RCC 7860 (cell line): ENCODE measurements at regions not wholly inside any gene's neighbourhood (a gene's known extent, or its start where the extent isn't known, plus 50 kb on each side); places are given as distances from the start of the nearest gene placed in this dataset.
"Not testable (repeated sequence)": the region's sequence is repeated elsewhere in the genome, so short reads cannot be mapped to it uniquely, and the experiment has no call there.

Experiments
- DNase-seq: peaks from one replicate; pipeline ENCODE4 v3.0.0-alpha.2; 2015; ENCODE audit warnings: low spot score
- FAIRE-seq: peaks from 2 replicates; lab custom pipeline; 2012; peaks lifted over from hg19 to GRCh38; lab: Jason Lieb, UNC

GRCh38 chr3:81375921-81376320 is 385.5 kb downstream of the GBE1 start:
- DNase-seq (no peak), FAIRE-seq (no peak)

GRCh38 chr3:81364411-81364810 is 397.0 kb downstream of the GBE1 start:
- DNase-seq = no peak
- FAIRE-seq = no peak

GRCh38 chr3:81363816-81364215 is 397.6 kb downstream of the GBE1 start:
- FAIRE-seq (no peak), DNase-seq (no peak)

DNA sequence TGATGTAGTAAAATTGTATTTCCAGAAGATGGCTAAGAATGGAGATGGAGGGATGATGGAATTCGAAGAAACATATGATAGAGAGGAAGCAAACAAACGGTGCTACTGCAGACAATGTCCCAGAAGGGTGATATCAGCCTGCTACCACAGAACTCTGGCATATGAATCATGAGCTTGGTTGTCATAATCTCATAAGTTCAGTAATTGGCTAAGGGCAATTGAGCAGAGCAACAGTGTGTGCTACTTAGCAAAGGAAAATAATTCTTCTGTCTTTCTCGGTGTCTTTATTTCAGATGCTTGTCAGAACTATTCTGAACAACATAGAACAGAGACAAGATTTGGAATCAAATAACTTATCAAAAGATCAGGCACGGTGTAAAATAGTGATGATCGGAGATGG is 407.3 kb downstream of the GBE1 start:
- DNase-seq (no peak), FAIRE-seq (no peak)

DNA sequence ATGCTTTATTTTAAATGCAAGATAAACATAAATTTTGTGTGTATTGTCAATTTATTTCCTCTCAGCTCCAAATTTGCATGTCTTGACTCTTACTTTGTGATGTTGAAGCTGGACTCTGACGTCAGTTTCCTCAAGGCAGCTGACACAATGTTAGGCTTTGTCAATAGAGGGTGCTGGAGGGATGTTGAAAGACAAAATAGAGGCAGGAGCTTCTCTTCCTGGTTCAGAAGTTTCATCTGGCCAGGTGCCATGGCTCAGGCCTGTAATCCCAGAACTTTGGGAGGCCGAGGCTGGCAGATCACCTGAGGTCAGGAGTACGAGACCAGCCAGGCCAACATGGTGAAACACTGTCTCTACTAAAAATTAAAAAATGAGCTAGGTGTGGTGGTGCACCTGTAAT is 408.6 kb downstream of the GBE1 start:
- FAIRE-seq (no peak), DNase-seq (no peak)

GRCh38 chr3:81349816-81350340 is 411.6 kb downstream of the GBE1 start:
- FAIRE-seq = no peak
- DNase-seq = no peak

- DNase-seq = peak; percentile 35
- peak; percentile 69 for FAIRE-seq
Observed at GRCh38 chr3:81339040-81339845, 422.2 kb downstream of the GBE1 start.

GRCh38 chr3:81336470-81336869 is 425.0 kb downstream of the GBE1 start:
- no peak for FAIRE-seq
- no peak for DNase-seq

DNA sequence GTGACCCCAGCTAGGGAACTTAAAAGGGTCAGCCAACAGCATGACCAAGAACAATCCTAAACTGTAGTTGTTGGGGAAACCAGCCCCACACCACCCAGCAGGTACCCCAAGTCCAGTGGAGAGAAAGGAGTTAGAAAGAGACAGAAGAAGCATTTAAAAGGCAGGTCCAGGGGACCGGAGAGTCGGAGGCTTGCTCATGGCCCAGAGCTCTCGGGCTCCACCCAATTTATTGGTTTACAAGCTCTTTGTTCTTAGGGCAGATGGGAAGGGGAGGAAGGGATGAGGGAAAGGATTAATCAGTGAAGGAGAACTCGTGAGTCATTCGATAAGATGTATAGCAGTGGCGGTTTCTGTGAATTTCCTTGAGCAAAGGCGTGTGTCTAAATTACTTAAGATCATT is 431.6 kb downstream of the GBE1 start:
- not testable (repeated sequence) for DNase-seq, FAIRE-seq

GRCh38 chr3:81326245-81326644 is 435.2 kb downstream of the GBE1 start:
- DNase-seq (no peak), FAIRE-seq (no peak)

DNA sequence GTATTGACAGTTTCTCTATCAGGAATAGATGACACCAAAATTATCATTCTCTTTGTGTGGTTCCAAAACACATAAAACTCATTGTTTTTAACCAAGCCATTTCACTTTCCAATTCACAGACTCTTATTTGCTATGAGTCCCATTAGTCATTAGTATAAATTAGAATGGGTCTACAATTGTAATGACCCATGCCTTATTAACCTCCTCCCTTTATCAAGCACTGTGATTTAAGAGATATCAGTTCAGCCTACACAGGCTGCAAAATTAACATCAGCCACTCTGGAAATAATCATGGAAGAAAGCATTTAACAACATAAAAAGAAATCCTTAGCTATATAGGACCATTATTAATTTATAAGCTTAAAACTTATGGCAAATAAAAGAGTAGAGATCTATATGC is 440.6 kb downstream of the GBE1 start:
- DNase-seq (no peak), FAIRE-seq (no peak)

DNA sequence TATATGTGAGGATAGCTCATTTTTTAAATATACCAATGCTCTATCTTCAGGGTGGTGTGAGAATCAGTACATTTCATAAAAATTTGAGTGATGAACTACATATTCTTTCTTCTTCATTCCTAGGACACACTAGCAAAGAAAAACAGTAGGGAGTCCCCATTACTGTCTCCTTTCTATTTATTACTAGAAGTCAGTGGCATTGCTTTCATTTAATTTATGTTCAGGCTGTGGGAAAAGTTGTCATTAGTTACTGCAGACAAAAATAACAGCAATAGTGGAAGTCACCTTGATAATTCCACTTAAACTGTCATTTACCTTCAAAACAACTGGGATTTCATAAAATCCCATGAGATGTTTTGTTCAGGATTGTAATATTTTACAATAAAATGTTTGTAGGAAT is 446.4 kb downstream of the GBE1 start:
- FAIRE-seq (no peak), DNase-seq (no peak)

DNA sequence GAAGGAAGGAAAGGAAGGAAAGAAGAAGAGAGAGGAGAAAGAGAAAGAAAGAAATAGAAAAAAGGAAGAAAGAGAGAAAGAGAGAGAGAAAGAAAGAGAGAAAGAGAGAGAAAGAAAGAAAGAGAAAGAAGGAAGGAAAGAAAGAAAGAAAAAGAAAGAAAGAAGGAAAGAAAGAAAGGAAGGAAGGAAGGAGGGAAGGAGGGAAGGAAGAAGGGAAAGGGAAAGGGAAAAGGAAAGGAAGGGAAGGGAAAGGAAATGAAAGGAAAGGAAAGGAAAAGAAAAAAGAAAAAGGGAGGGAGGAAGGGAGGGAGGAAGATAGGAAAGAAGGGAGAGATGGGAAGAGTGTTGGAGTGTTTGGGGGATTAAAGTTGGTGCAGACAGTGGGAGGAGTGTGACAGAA is 450.1 kb downstream of the GBE1 start:
- FAIRE-seq = no peak

DNA sequence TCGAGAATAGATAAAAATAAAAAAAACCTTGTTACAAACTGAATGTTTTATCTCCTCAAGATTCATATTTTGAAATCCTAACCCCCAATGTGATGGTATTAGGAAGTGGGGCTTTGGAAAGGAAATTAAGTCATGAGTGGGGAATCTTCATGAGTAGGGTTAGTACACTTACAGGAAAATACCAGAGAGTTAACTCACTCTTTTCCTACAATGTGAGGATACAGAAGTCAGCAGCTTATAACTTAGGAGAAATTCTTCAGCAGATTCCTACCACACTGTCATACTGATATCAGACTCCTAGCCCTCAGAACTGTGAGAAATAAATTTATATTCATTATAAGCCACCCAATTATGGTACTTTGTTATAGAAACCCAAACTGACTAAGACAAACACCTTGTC is 453.1 kb downstream of the GBE1 start:
- no peak for FAIRE-seq

More for the DNA sequence above, 450.1 kb downstream of the GBE1 start:
- no peak for DNase-seq

DNA sequence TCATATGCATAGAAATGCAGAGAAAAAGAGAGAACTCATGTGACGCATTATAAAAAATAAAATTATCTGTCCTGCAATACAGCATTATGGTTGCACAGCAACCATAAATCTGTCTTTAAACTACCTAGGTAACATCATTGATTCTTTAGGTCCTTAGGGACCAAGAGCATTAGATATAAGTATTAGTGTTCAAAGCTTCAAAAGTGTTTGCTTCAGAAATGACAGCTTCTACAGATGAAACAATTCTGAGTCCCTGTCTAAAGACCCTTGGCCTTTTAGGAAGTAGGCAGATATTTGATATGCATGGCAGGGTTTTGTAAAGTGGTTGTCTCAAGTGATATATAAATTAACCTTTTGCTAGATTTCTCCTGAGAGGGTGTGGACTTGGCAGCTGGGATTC is 454.2 kb downstream of the GBE1 start:
- FAIRE-seq (no peak), DNase-seq (no peak)

More for the DNA sequence above, 453.1 kb downstream of the GBE1 start:
- peak; percentile 42 for DNase-seq

DNA sequence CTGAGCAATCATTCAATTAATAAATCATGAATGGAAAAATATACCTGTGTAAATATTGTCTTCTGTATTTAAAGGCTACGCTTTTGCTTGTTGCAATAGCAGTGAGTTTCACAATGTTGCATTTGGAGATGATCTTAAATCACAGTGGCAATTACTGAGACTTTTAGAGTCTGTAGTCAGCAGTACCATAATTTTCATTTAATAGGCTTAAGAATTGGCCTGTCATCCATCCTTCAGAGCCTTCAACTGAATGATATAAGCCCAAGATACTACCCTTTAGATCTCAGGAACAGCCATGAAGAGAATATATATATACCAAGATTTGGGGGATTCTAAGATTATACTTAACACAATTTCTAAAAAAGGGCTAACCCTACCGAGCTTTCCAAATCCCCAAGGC is 458.1 kb downstream of the GBE1 start:
- FAIRE-seq (no peak), DNase-seq (no peak)

- peak; percentile 74 for FAIRE-seq
- DNase-seq = peak; percentile 40
Observed at GRCh38 chr3:81302045-81302444, 459.4 kb downstream of the GBE1 start.

DNA sequence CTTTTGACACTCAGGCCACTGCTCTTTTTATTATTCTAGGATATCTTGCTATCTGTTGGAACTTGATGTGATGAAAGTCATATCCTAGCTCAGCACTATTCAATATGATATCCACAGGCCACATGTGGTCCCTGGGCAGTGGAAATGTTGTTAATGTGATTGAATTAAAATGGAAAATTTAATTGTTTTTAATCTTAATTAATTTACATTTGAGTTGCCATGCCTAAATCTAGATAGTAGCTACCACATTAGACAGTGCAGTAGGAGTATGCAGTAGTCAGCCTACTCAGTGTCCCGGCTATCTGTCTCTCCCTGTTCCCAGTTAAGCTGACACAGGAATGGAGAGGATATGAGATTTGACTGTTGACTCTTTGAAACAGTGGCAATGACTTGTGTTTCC is 460.2 kb downstream of the GBE1 start:
- no peak for DNase-seq
- no peak for FAIRE-seq

- DNase-seq (no peak), FAIRE-seq (no peak)
Observed at GRCh38 chr3:81300324-81300927, 461.0 kb downstream of the GBE1 start.

DNA sequence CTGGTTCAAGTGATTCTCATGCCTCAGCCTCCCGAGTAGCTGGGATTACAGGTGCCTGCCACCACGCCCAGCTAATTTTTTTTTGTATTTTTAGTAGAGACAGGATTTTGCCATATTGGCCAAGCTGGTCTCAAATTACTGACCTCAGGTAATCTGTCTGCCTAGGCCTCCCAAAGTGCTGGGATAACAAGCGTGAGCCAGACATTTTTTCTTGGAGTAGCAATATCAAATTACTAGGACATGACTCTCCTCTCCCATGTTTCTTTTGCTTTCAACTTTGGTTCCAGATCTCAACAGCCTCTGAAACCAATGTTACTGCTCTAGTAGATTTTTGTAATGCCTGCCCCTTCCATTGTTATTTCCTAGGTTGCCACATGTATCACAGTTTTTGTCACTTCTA is 462.0 kb downstream of the GBE1 start:
- DNase-seq = no peak
- FAIRE-seq = no peak

DNA sequence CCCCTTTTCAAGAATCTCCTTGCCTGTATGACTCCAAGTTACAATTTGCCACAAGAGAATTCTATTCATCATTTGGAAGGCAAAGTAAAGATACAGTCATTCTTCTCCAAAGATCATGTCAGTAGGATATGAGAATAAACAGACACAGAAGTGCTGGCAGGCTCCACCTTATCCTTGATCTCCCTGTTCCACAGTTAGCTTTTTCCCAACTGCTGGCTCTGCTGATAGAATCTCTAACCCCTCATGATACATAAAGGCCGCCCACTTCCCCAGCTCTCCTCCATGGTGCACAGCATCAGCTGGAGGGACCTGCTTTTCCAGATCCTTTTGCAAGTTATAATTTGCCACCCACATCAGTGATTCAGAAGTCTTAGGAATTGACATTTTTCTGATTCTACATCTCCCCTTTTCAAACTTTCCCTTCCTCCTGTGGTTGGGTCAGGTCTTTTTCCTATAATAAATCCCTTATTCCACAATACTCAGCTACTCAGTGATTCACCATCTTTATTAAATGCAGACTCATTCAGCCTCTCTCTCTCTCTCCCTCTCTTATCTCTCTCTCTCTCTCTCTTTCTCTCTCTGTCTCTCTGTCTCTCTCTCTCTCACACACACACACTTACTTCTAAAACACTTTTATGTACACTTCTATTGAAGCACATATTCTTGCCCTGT is 465.4 kb downstream of the GBE1 start:
- DNase-seq (no peak), FAIRE-seq (no peak)

DNA sequence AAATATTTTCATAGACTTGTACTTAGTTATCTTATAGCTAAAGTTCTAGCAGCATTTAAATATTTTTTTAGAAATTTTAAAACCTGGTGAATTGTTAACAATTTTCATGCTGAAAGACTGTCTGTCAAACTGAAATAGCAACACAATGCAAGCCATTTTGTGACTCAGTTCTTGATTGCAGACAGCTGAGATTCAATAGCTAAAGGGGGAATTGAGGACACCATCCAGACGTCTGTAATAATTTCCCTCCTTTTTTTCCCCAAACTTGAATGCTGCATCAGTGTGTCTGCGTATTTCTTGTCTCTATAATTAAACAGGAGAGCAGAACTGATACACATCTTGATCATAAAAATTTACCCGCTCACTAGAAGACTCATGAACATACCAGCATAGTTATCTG is 468.3 kb downstream of the GBE1 start:
- DNase-seq (no peak), FAIRE-seq (no peak)
